NB4 (cell line): ENCODE measurements at regions not wholly inside any gene's neighbourhood (a gene's known extent, or its start where the extent isn't known, plus 50 kb on each side); places are given as distances from the start of the nearest gene placed in this dataset.

Source experiments
- CTCF ChIP-seq: IDR thresholded peaks from one replicate; pipeline ENCODE4 v1.5.1; 2012; ENCODE audit warnings: low read depth, low read length
- POLR2A ChIP-seq: IDR thresholded peaks from 2 replicates; pipeline ENCODE4 v1.6.1; 2011; ENCODE audit warnings: mild to moderate bottlenecking; ENCODE audit not compliant: insufficient read length; ENCODE audit errors: extremely low read depth

GRCh38 chr4:125772680-125773079 lies 457.9 kb downstream of the FAT4 start:
- TF ChIP-seq CTCF (no peak), POLR2A (no peak)
